ENCODE measurements at regions not wholly inside any gene's neighbourhood (a gene's known extent, or its start where the extent isn't known, plus 50 kb on each side); places are given as distances from the start of the nearest gene placed in this dataset.
"Not testable (repeated sequence)": the region's sequence is repeated elsewhere in the genome, so short reads cannot be mapped to it uniquely, and the experiment has no call there.

DNA sequence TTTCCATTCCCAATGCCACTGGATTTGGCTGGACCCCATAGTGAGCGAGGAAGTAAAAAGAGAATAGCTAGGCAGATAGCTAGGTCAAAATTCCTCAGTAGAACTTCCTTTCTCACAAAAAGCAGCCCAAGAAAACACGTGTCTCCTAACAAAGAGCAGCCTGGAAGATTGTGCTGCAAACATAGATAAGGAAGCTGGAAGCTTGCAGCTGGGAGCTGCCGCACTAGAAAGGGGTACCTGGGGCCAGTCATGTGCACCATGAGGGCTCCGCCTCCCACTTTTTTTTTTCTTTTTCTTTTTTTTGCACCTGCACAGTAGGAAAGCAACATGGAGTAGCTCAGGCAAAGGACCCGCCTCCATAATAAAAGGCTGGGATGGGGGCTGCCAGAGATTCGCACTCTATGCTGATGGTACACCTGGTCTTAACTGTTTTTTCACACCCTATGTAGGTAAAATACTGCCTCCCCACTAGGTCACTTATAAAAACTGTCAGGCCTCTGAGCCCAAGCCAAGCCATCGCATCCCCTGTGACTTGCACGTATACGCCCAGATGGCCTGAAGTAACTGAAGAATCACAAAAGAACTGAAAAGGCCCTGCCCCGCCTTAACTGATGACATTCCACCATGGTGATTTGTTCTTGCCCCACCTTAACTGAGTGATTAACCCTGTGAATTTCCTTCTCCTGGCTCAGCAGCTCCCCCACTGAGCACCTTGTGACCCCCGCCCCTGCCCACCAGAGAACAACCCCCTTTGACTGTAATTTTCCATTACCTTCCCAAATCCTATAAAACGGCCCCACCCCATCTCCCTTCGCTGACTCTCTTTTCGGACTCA is 521.6 kb downstream of the IRS2 start:
- intact Hi-C loops (cut with DNase I, micrococcal nuclease); H3K27ac ChIP-seq (ENCODE audit: low read depth in 1 of 2, low read length in 2 of 2); ATAC-seq (ENCODE audit: poor library complexity); H3K9me3 Mint-ChIP-seq; H3K9me3 ChIP-seq (ENCODE audit: control insufficient read depth in 1 of 2, insufficient read depth in 1 of 2, low read length in 2 of 2); H3K27ac Mint-ChIP-seq; H3K4me3 ChIP-seq (ENCODE audit: low read length); CTCF ChIA-PET; H3K4me3 Mint-ChIP-seq; H3K36me3 Mint-ChIP-seq (ENCODE audit: low read depth); H3K27me3 ChIP-seq (ENCODE audit: control insufficient read depth in 1 of 2, insufficient read depth in 2 of 2, low read length in 2 of 2); H3K4me1 ChIP-seq (ENCODE audit: insufficient read depth, low read length); DNase-seq; H3K4me1 Mint-ChIP-seq (ENCODE audit: low read depth); POLR2A ChIA-PET; H3K36me3 ChIP-seq (ENCODE audit: insufficient read depth, low read length): not testable (repeated sequence)
- peaks cover 10% of the 10 kb centered on the region for H3K27me3 Mint-ChIP-seq

GRCh38 chr13:109257761-109258157 is 528.6 kb downstream of the IRS2 start:
- DNase-seq; H3K4me1 Mint-ChIP-seq (ENCODE audit: low read depth); CTCF ChIA-PET; H3K4me3 ChIP-seq (ENCODE audit: low read length); H3K4me1 ChIP-seq (ENCODE audit: insufficient read depth, low read length); H3K27ac ChIP-seq (ENCODE audit: low read depth in 1 of 2, low read length in 2 of 2); H3K36me3 Mint-ChIP-seq (ENCODE audit: low read depth); H3K9me3 Mint-ChIP-seq; H3K4me3 Mint-ChIP-seq; H3K9me3 ChIP-seq (ENCODE audit: control insufficient read depth in 1 of 2, insufficient read depth in 1 of 2, low read length in 2 of 2); H3K27me3 ChIP-seq (ENCODE audit: control insufficient read depth in 1 of 2, insufficient read depth in 2 of 2, low read length in 2 of 2); H3K36me3 ChIP-seq (ENCODE audit: insufficient read depth, low read length); POLR2A ChIA-PET; H3K27ac Mint-ChIP-seq; intact Hi-C loops (cut with DNase I, micrococcal nuclease); ATAC-seq (ENCODE audit: poor library complexity): not testable (repeated sequence)
- peaks cover 20% of the 10 kb centered on the region for H3K27me3 Mint-ChIP-seq

All from CD4-positive, alpha-beta T cell (primary cell).